K562 (cell line): ENCODE measurements at regions not wholly inside any gene's neighbourhood (a gene's known extent, or its start where the extent isn't known, plus 50 kb on each side); places are given as distances from the start of the nearest gene placed in this dataset.

Experiments used
- ATF7 ChIP-seq: fragments of 450-650 bp; IDR thresholded peaks from 2 replicates; pipeline ENCODE4 v1.7.1; 2014; ENCODE audit warnings: mild to moderate bottlenecking, moderate library complexity
- CTCF ChIP-seq, 3 experiments: IDR thresholded peaks in 2 of 3; conservative IDR thresholded peaks in 1 of 3; 2 replicates each; pipeline ENCODE4 v1.5.1; 2011 to 2012; ENCODE audit warnings: low read length in 3 of 3, mild to moderate bottlenecking in 3 of 3, control low read depth in 2 of 3, improper control_type of control experiment in 1 of 3, inconsistent platforms in 1 of 3, low read depth in 1 of 3, mixed read lengths in 1 of 3, moderate library complexity in 1 of 3; ENCODE audit not compliant: insufficient read depth in 2 of 3
- GABPB1 ChIP-seq: sonication (generic); formaldehyde crosslinking; IDR thresholded peaks from 2 replicates; pipeline ENCODE4 v1.8.0; 2022; ENCODE audit warnings: mild to moderate bottlenecking, missing genetic modification reagents
- POLR2A ChIP-seq: fragments of 450-650 bp; conservative IDR thresholded peaks from 2 replicates; pipeline ENCODE4 v1.6.1; 2016
- POLR2AphosphoS5 ChIP-seq: IDR thresholded peaks from 2 replicates; pipeline ENCODE4 v1.6.1; 2011; ENCODE audit warnings: mild to moderate bottlenecking, low read depth, low read length, moderate library complexity; ENCODE audit not compliant: control insufficient read depth, insufficient read depth
- ZNF239 ChIP-seq: fragments of 250-450 bp; sonication (Bioruptor Pico); IDR thresholded peaks from 2 replicates; pipeline ENCODE4 v1.4.0; 2020; ENCODE audit warnings: mild to moderate bottlenecking
- ZNF77 ChIP-seq: fragments of 250-450 bp; sonication (Bioruptor Pico); IDR thresholded peaks from 2 replicates; pipeline ENCODE4 v1.5.0; 2020

- no peak for TF ChIP-seq ZNF77 (CRISPR knock-in tag)
- TF ChIP-seq ATF7: no peak
- TF ChIP-seq CTCF (IDR thresholded peaks at IDR 0.05 in 2 of 3, conservative IDR thresholded peaks at IDR 0.05 in 1 of 3; ENCODE audit: insufficient read depth in 2 of 3, low read depth in 1 of 3, low read length in 3 of 3): no peak
- TF ChIP-seq POLR2AphosphoS5: no peak
- no peak for TF ChIP-seq GABPB1 (CRISPR knock-in tag)
- no peak for TF ChIP-seq ZNF239 (CRISPR knock-in tag)
- TF ChIP-seq POLR2A: no peak
Measured at GRCh38 chr2:18182861-18183260, 304.4 kb downstream of the KCNS3 start.
